HG02623 (cell line): ENCODE measurements at regions not wholly inside any gene's neighbourhood (a gene's known extent, or its start where the extent isn't known, plus 50 kb on each side); places are given as distances from the start of the nearest gene placed in this dataset.
A peak's percentile ranks its signal among the peaks of the same experiment; 100 is the strongest.

Experiments
- ATAC-seq: cut with Tn5 transposase; IDR thresholded peaks from one replicate; pipeline ENCODE4 v1.9.1; 2021; ENCODE audit warnings: moderate library complexity; ENCODE audit not compliant: unreplicated experiment

DNA sequence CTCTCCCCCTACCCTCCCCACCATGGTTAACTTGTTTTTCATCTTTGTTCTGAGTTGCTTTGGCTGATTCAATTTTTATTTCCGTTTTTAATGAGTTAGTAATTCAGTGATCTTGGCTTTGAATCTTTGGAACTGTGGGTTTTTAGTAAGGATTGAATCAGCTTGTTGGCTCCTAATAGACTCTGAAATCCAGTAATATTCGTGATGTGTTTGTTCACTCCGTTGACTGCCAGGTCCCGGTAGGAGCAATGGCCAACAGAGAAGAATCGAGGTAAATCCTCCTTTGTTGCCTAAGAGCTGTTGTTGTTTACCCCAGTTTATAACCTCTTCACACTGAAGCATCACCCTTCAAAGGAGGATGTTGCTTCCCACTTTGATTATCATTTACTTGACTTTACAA is 92.7 kb downstream of the PCSK1 start:
- ATAC-seq = no peak

DNA sequence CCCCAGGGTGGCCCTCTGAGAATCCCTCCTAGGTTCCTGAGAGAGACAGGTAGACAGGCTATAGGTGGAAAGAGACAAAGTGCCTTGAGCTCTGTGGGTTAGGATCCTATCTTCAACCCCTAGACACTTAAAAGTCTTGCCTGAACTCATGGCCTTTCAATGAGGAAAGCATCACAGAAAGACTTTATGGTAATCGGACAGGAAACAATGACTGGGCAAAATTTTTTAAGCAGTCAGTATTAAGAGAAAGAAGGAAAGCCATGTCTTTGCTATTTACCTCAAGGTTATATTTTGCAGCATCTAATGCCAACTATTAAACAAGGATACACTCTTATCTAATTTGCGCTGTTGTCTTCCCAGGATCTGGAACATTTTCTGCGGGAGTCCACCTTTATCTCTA is 93.2 kb downstream of the PCSK1 start:
- ATAC-seq = no peak

DNA sequence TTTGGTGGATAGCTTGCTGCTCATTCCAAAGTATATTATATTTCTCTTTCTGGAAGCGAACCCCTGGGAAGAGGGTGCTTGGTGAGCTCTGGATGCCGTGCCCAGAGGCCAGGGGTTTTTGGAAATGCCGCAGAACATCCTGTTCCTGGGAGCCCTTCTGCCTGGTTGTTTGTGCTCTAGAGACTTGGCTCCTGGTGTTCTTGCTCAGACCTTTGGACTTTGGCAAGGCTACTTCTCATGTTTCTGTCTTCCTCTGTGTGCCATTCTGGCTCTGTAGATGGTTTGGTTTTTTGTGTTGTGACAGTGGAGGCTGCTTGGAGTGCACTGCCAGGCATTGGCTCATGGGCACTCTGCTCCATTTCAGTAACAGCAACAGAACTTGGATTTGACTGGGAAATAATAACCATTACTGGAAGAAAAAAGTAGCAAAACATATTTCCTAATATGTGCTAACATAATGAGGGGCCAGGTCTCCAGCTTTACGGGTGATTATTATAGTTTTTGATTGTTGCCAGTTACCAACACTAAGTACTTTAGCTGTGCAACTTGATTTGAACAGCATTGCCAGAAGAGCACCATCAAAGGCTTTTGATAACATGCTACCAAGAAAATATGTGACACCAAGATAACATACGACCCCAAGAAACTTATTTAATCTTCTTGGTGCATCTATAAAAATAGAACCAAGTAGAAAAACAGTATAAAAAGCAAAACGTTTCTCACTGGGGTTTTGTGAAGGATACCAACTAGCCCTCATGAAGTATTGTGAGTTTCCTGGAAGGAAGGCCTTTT is 94.2 kb downstream of the PCSK1 start:
- ATAC-seq = no peak

DNA sequence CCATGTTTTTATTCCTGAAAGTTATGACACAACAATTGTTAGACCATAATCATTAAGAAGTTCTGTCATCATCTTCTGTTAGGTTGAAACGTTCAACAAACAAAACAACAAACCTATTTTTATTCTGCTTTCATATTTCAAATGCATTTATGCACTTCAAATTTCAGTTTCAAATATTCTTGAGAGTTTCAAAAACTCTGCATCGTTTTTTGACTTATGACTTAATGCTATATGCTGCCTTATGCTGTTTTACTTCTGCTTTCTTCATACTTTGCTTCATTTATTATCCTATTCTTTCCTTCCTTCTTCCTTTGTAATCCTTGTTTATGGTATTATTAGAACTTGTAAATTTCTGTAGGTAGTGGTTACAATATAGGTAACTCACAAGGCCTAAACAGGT is 95.0 kb downstream of the PCSK1 start:
- peak; percentile 50 for ATAC-seq

DNA sequence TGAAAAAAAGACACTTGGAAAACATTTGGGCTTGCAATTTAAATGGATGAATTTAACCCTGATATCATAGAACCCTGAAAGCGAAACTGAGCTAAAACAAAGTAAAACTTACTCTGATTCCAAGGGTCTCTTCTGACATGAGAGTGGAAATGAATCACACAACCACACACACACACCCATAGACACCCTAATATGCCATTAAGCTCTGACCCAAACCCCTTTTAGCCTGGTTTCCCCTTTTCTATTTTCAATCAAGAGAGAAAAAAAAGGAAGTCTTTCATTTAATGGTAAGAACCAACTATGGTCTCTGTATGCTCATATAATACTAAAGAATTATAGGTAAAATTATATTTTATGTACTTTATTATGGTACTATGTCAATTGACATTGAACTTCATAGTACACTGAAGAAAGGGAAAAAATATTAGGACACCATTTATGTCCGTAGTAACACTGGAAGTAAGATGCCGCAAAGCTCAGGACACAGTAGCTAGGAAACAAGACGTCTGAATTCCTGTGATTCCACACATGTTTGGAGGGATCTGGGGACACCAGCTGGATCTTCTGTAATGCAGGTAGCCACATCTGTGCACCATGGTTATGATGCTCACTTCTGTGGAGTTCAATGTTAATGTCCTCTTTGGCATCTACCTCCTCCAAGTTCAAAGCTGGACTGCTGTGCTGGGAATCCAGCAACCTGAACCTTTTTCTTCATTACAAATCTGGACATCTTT is 95.8 kb downstream of the PCSK1 start:
- no peak for ATAC-seq

DNA sequence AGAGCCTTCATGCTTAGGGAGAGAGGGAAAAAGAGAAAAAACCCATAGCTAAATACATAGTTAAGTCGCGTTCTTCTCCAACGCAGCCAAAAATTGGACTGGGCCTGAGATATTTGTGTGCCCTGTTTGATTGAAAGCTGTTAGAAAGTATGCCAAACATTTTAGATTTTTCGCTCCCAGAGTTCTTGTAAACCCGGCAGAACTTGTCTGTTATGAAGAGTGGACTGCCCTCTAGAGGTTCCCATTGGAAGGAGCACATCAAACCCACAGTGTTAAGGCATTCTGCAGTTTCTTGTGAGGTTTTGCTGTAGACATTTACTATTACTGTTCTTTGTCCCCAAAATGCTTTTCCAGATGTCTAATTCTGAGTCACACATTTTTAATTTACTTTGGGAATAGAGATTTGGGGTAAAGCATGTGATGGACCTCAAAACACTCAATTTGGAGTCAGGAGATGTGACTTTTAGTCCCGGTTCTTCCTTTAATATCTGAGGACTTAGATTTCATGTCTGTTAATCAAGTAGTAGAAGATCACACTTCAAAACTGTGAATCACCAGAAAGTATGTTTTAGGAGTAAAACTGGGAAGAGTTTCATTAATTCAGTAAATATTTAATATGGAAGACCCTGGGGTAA is 96.6 kb downstream of the PCSK1 start:
- ATAC-seq = no peak

DNA sequence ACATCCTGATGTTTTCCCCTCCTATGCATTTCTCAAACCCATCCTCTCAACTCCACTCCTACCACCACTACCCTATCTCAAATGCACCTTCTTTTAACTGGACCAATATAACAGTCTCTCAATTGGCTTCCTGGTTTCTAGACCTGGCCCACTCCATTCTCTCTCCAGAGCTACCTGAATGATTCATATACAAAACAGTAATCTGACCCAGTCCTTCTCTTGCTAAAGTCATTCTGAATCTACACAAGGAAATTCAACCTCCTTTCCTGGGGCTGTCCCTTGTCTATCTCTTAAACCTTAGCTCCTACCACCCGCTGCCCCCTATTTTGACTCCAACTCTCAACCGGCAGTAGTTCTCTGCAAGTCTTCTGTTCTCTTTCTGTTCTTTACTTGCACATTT is 97.2 kb downstream of the PCSK1 start:
- ATAC-seq = no peak

DNA sequence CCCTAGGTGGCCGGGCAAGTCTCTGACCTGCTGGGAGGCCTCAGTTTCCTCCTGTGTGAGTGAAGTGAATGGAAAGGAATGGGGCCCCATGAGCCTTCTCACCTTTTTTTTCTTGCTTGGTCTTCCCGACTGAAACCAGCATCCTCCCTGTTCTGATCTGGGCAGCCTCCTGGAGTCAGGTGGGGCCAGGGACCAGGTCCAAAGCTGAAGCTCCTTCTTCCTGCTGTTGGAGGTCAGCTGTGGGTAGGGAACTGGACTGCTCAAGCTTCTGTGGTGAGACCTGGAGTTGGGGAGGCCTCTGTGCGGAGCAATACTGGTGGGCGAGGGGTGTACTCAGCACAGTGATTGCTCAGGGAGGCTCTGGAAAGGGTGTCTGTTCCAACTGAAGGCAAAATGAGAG is 99.7 kb downstream of the PCSK1 start:
- ATAC-seq = no peak

DNA sequence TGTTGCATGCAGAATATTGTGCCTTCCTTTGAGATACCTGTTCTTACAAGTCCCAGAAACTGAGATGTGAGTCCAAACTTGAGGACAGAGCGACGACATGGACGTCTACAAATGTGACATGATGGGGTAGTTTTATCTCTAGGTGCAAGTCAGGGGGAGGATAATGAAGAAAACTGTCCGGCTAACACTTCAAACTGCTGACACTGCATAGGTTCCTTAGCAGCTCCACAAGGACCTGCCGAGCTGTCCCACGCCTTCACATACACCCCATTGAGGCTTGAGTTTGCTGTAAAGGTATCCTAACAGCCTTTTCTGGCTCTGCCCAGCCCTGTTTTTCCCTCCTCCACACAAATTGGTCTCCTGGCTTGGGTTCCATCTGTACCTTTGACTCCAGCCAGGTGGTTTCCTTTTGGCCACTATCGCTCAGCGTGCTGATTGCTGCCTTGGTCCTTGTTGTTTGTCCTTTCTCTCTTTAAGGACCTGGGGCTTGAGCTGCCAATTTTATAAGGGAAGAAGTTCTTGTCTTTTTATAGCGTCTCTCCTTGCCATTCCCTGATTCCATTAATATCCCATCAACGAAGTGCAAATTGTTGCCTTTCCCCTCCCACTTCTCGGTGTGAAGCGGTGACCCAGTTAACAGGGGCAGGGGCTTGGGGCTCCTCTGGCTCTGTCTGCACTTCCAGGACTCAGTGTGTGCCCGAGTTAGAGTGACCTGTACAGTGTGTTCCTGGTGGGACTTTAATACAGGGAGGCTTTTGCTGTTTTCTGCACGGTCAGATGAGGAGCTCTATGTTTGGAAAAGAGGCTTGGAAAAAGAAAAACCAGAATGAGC is 100.3 kb downstream of the PCSK1 start:
- ATAC-seq = no peak

DNA sequence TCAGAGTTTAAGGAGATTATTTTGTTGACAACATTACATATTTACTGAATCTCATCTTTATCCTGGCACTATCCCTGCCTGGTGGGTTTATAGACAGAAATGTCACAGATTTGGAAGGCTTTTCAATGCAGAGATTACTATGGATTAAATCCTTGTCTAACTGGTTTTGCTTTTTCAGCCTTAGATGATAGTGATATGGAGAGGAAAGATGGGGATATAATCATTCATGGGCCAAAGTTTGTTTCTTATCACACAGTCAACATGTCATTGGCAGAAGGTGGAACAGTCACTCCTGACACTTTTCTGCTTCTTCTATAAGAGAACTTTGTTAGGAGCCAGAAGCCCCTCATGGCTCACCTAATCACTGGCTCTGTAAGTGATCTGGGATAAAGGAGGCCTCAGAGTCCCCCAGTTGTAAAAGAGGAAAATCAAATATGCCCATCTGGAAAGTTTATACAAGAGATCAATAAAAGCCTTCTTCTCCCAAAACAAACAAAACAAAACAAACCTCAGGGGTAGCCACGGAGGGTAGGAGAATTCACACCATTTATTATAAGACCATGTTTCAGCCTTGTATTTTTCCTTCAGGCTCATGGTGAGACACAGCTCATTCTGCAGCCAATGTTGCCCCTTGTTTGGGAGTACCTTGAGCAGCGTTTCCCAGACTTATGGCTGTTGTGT is 101.2 kb downstream of the PCSK1 start:
- ATAC-seq = no peak

DNA sequence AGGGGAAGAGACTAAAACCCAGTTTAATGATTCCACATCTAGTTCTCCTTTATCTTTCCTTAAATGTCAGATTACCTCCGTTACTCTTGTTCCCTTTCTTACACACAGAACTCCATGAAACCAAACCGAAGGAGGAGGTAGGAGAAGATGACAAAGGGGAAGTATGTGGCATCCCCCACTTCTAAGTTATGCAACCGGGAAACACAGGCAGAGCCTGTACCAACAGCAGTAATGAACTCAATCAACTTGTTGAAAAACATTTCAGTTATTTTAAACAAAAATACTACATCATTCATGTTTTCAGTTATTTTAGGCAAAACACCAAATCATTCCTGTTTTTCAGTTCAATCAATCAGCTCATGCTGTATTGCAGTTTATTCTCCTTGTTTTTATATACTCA is 101.8 kb downstream of the PCSK1 start:
- no peak for ATAC-seq

DNA sequence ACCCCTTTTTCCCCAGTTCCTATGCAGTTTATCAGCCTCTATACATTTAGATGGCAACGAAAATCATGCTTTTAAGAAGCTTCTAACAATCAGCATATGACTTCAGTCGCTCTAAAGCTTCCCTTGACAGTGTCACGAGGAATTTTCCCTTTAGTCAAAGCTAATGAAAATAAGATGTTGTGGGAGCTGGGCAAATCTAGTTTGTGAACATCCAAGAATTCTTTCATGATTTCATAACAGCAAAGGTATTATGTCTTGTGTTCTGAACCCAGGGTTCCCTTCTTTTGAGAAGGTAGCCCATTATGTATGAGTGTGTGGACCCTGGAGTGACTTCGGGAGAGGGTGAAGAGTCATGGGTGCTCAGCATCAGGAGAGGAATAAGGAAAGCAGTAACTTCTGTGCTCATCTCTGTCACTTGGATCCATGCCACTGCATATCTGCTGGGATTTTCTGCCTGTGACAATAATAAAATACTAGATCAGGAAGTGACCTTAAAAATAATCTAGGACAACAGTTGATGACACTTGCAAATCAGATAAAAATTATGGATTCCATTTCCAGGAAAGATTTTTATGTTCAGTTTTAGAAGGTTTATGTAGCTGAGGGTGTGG is 102.4 kb downstream of the PCSK1 start:
- no peak for ATAC-seq

DNA sequence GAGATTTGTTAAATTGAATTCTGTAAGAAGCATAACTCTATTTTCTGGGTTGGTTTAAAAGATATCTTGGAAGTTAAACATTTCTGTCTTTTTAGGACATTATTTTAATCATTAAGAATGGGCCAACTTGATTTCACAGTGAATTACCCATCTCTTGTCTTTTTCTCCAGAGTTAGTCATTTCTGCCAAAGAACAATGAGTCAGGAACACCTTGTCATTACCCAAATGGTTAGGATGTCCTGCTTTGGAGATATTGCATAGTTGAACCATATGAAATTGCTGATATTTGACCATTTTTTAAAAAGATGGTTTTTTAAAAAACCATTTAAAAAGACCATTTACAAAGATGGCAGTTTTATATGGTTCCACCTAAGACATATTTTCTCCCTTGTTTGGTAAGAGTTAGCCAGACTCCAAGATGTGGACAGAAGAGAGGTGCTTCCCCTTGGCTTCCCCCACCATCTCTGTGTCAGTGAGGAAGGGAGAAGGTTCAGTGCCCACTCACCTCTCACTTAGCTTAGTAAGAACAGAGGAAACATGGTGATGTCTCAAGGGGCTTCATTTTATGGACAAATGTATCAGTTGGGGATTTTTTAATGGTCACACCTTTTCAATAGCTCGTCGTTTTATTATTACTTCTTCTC is 103.0 kb downstream of the PCSK1 start:
- no peak for ATAC-seq

DNA sequence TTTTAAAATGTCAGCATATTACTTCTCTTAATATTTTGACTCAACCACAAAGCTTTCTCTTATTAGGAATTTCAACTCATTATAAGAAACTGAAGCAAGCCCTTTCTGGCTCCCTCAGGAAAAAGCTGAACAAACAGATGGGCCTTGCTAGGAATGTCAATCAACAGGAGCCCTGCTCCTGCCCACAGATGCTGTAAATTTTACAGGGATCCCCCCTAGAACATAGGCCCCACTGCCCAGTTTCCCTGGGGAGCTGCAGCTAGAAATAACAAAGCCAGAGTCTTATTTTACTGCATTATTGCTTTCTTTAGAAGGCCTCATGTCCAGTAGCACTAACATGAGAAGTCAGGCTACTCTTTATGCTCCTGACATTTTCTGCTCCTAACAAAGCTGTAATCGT is 103.8 kb downstream of the PCSK1 start:
- ATAC-seq = no peak

DNA sequence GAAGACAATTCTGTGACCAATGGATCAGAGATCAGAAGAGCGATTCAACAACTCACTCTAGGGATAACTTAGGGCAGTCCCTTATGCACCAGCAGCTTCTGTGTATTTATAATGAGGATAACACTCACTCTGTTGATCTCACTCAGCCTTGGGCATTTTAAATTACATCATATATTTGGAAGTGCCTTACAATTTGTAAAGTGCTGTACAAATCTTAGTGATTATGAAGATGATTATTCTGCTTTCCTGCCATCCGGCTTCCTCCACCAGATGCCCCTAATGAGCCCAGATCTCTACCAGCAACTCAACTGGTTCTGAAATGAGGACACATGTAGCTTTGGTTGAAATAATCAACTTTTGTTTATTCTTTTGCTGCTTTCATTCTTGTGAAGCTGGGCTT is 105.3 kb downstream of the PCSK1 start:
- ATAC-seq = no peak

DNA sequence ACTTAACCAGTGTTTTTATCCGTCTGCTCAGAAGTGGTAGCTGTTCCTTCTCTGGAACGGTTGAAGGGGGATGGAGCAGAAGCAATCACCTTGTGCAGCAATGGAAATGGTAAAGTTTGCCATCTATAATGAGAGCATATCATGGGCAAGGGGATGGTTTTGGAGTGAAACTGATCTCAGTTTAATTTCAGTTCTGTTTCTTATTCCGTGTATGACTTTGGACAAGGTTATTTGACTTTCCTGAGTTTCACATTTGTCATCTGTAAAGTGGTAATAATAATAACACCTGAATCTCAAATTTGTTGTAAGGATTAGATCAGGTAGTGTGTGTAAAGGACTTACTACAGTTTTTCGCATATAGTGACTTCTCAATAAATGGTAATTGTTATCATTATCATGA is 106.1 kb downstream of the PCSK1 start:
- peak; percentile 74 for ATAC-seq

DNA sequence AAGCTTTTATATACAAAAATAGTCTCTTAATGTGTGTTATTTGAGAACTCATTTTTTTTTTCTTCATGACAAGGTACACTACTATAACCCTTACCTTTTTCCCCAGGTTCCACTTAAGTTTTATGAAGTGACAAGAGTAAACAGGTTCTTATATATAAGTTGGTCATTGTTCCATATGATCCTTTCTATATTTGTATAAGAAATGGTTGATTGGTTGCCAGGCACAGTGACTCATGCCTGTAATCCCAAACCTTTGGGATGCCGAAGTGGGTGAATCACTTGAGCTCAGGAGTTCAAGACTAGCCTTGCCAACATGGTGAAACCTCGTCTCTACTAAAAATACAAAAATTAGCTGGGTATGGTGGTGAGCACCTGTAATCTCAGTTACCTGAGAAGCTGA is 108.3 kb downstream of the PCSK1 start:
- no peak for ATAC-seq

DNA sequence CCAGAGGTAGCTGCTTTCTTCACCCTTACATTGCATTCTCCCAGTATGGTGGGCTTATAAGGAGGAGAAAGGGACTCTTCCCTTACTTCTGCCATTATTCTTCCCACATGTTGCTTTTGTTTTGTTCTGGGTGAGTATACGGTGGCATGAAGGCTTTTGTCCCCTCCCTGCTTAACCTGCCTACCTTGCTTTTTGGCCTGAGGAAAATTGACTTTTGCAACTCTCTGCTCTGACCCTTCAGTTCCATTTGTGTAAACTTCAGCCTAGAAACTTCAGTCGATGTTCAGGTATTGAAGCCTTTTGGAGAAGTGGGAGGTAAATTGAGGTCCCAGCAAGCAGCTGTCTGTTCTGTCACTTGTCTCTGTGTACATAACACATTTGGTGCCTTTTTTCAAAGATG is 110.2 kb downstream of the PCSK1 start:
- no peak for ATAC-seq

DNA sequence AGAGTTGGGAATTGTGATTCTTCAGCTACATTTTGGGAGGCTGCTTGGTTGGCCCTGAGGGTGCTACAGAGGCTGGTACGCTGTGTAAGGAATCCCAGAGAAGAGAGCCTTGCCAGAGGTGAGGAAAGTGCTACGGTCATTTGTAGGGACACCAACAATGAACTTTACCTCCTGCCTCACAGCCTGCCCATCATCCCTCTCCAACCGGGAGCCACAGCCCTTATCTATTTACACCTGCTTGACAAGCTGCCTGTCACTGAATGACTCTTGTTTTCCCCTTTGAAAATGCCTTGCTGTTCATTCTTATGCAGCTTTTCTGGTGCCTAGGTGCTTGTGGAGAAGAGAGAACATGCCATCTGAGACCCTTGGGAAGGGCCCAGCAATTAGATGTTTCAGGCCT is 110.8 kb downstream of the PCSK1 start:
- ATAC-seq = no peak

DNA sequence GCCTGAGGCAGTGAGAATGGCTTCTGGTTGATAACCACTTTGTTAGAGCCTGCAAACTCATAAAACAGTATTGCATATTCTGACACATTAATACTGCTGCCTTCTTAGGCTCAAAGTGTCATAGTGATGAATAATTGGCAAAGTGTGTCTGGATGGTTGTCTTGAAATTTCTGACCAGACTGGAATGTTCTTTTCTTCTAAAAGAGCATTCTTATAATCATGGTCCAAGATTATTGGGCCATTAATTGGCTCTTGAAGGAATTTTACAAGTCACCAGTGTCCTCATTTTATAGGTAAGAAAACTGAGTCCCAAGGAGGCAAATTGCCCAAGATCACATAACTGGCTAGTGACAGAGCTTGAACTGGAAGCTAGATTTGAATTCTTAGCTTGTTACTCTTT is 111.7 kb downstream of the PCSK1 start:
- no peak for ATAC-seq
